GM21447 (cell line): ENCODE measurements at regions not wholly inside any gene's neighbourhood (a gene's known extent, or its start where the extent isn't known, plus 50 kb on each side); places are given as distances from the start of the nearest gene placed in this dataset.

Source experiments
- ATAC-seq: cut with Tn5 transposase; IDR thresholded peaks from one replicate; pipeline ENCODE4 v1.9.1; 2021; ENCODE audit not compliant: unreplicated experiment

DNA sequence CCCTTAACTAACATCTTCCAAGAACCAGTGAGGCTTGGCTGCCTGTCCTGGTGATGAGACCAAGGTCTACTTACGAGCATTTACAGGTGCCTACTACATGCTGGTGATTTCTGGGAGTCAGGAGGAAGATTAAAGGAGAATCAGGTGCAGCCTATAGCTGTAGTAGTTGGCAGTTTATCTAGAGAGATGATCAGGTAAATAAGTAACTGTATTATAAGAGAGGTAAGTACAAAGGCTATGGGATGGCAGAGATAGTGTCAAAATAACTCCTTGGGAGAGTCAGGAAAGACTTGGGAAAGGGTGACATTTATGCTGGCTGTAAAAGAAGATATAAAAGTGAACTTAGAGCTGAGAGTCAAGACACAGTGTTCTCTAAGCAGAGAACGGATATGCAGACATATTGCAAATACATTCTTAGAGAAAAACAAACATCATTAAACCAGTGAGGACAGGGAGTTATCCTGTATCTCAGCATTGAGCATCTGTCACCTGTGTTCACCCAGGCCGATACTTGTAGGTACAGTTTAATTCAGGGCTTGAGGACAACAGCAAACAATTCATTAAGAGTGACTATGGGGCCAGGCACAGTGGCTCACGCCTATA, 49.7 kb upstream of the ACP3 start:
- ATAC-seq: no peak
